ENCODE measurements at regions not wholly inside any gene's neighbourhood (a gene's known extent, or its start where the extent isn't known, plus 50 kb on each side); places are given as distances from the start of the nearest gene placed in this dataset.
A peak's percentile ranks its signal among the peaks of the same experiment; 100 is the strongest.

DNA sequence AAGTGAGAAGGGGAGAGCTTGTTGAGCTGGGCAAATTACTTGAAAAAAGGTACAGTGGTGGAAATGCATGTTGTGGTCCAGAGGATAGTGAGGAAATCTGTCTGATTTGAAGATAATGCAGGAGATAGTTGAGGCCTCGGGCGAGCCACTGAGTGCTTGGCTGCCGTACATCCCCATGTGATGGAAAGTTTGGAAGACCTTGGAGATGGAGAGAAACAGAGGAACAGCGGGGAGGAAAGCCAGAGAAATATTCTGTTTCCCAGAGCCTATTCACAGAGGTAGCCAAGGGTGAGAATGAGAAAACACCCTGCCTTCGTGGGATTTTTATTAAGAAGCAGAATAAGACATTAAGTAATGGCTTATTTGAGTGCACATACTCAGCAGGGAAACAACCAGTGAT, 498.2 kb downstream of the BCL11B start:
- Histone ChIP-seq H3K4me1 (no peaks in the 10 kb centered on the region), H3K27me3 (no peaks in the 10 kb centered on the region), H3K36me3 (no peaks in the 10 kb centered on the region), H3K27ac (no peak overlapping the region), H3K4me3 (no peak overlapping the region), H3K9me3 (no peaks in the 10 kb centered on the region)
- TF ChIP-seq, protein P1, sequence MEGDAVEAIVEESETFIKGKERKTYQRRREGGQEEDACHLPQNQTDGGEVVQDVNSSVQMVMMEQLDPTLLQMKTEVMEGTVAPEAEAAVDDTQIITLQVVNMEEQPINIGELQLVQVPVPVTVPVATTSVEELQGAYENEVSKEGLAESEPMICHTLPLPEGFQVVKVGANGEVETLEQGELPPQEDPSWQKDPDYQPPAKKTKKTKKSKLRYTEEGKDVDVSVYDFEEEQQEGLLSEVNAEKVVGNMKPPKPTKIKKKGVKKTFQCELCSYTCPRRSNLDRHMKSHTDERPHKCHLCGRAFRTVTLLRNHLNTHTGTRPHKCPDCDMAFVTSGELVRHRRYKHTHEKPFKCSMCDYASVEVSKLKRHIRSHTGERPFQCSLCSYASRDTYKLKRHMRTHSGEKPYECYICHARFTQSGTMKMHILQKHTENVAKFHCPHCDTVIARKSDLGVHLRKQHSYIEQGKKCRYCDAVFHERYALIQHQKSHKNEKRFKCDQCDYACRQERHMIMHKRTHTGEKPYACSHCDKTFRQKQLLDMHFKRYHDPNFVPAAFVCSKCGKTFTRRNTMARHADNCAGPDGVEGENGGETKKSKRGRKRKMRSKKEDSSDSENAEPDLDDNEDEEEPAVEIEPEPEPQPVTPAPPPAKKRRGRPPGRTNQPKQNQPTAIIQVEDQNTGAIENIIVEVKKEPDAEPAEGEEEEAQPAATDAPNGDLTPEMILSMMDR (IDR thresholded peaks at IDR 0.05), result no peak
- intact Hi-C loops (cut with DNase I; ENCODE audit: low total_unique reads), result no loop called here
- DNase-seq, result peak in 1 of 2 donors; percentile 38

DNA sequence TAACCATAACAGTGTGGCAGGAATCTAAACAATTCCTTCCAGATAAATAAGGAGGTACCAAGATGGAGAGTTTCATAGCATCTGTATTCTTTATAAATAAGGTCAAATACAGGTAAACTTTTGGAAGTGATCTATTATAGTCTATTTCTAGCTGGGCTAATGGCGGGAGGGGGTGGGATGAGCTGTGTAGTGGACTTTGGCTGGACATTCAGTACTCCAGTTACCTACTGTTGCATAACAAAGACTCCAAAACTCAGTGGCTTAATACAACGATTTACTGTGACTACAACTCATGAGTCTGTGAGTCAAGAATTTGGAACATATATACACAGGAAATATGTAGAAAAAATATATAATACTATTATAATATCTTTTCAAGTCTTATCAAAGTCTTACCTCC, 496.1 kb downstream of the BCL11B start:
- Histone ChIP-seq H3K27ac (no peak overlapping the region), H3K36me3 (no peaks in the 10 kb centered on the region), H3K9me3 (no peaks in the 10 kb centered on the region), H3K4me1 (no peaks in the 10 kb centered on the region), H3K4me3 (no peak overlapping the region), H3K27me3 (no peaks in the 10 kb centered on the region)
- intact Hi-C loops (cut with DNase I; ENCODE audit: low total_unique reads), result no loop called here
- DNase-seq, result no peak
- TF ChIP-seq, protein P1 (IDR thresholded peaks at IDR 0.05), result no peak

DNA sequence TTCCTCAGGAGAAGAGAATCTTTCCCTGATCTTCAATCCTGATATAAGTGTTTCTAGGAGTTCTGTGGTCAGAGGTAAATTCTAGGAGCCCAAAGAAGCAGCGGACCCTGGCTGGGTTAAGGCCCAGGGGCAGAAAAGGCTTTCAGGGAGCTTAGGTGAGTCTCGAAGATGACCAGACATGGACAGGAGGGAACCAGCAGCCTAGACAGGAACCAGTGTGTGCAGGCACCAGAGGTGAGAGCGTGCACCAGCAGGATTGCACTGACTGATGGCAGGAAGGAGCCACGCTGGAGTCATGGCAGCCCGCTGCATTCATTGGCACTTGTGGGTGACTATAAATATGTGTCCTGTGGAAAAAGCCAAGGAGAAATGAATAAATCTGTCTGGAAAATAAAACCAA, 489.9 kb downstream of the BCL11B start:
- H3K36me3 ChIP-seq, result no peaks in the 10 kb centered on the region
- H3K27ac ChIP-seq, result no peak overlapping the region
- no peak for DNase-seq
- H3K4me3 ChIP-seq, result no peak overlapping the region
- intact Hi-C loops (cut with DNase I; ENCODE audit: low total_unique reads), result no loop called here
- H3K4me1 ChIP-seq, result no peaks in the 10 kb centered on the region
- TF ChIP-seq, protein P1 (IDR thresholded peaks at IDR 0.05), result no peak
- H3K9me3 ChIP-seq, result no peaks in the 10 kb centered on the region
- H3K27me3 ChIP-seq, result no peaks in the 10 kb centered on the region

DNA sequence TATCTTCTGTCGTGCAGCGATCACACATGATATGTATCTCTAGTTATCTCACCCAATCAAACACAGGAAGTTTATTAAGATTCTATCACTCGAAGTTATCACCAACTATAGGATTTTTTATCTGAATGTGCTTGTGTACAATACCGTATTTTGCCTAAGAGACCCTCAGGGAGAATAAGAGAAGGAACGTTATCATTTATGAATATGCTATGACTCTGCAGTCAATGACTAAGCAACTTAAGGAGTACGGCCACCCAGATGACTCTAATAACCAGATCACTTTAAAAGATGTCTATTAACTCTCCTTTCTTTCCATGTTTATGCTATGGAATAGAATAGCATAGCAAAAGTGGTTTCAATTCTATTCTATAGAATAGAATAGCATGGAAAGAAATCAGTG, 486.4 kb downstream of the BCL11B start:
- H3K36me3 ChIP-seq, result no peaks in the 10 kb centered on the region
- intact Hi-C loops (cut with DNase I; ENCODE audit: low total_unique reads), result no loop called here
- no peaks in the 10 kb centered on the region for H3K9me3 ChIP-seq
- DNase-seq, result no peak
- no peak overlapping the region for H3K4me3 ChIP-seq
- TF ChIP-seq, protein P1 (IDR thresholded peaks at IDR 0.05), result no peak
- peaks cover 0 to 8% of the 10 kb centered on the region in 2 donors for H3K27me3 ChIP-seq
- H3K27ac ChIP-seq, result no peak overlapping the region
- no peaks in the 10 kb centered on the region for H3K4me1 ChIP-seq

DNA sequence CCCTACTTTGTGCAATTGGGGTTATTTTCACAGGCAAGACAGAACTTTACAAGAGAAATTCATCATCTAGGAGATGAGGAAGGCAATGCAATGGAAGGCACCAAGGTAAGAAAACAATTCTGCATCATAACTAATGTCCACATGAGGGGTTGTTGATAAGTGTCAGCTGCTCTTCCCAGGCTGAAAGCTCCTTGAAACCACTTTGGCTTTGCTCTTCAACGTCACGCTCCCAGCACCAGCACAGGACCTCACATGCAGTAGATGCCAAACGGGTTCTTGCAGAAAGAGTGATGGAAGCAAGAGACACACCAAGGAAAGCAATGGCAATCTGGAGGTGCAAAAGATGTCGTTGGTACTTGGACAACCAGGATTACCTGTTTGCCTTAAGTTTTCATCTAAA, 485.5 kb downstream of the BCL11B start:
- no peaks in the 10 kb centered on the region for H3K36me3 ChIP-seq
- no peak overlapping the region for H3K4me3 ChIP-seq
- no peak for DNase-seq
- H3K27me3 ChIP-seq, result peaks cover 0 to 8% of the 10 kb centered on the region in 2 donors
- H3K9me3 ChIP-seq, result no peaks in the 10 kb centered on the region
- intact Hi-C loops (cut with DNase I; ENCODE audit: low total_unique reads), result no loop called here
- TF ChIP-seq, protein P1 (IDR thresholded peaks at IDR 0.05), result no peak
- no peaks in the 10 kb centered on the region for H3K4me1 ChIP-seq
- no peak overlapping the region for H3K27ac ChIP-seq

DNA sequence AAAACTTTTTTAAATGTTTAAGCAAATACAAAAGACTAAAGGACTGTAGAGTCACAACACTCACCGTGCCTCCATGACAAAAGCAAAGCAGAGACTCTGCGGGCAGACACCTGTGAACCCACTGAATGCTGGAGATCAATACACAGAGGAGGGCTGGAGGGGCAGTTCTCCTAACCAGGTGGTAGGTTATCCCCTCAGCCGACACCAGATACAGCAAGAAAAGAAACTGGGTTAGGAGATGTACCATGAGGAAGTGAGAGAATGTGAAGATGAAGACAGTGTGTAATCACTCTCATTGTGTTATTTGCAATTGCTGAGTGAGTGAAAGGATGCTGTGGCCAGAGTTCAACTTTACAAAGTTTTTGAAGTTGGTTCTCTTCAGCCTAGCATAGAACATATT, 480.3 kb downstream of the BCL11B start:
- TF ChIP-seq, protein P1 (IDR thresholded peaks at IDR 0.05), result no peak
- Histone ChIP-seq H3K27me3 (peaks cover 0 to 8% of the 10 kb centered on the region in 2 donors), H3K4me1 (no peaks in the 10 kb centered on the region), H3K36me3 (no peaks in the 10 kb centered on the region), H3K4me3 (no peak overlapping the region), H3K9me3 (peaks cover 0 to 6% (median 0%) of the 10 kb centered on the region in 3 donors), H3K27ac (no peak overlapping the region)
- intact Hi-C loops (cut with DNase I; ENCODE audit: low total_unique reads), result no loop called here
- no peak for DNase-seq
